Adrenal gland (tissue), 5 donors: ENCODE measurements at regions not wholly inside any gene's neighbourhood (a gene's known extent, or its start where the extent isn't known, plus 50 kb on each side); places are given as distances from the start of the nearest gene placed in this dataset.

Experiments
- CTCF ChIP-seq, 6 experiments: fragments of 450-650 bp in 4 of 6; fragments of 200-600 bp in 2 of 6; sonication (generic) in 1 of 6; IDR thresholded peaks; 1 replicate in 5 of 6; 2 replicates in 1 of 6; pipeline versions ENCODE4 v1.5.1 to v1.8.0; 2016 to 2021; ENCODE audit warnings: antibody characterized with exemption in 6 of 6, mild to moderate bottlenecking in 2 of 6, moderate library complexity in 1 of 6
- POLR2A ChIP-seq, 2 donors: fragments of 450-650 bp; IDR thresholded peaks; one replicate each; pipeline ENCODE4 v1.6.1; 2017; ENCODE audit warnings: antibody characterized with exemption in 2 of 2, mild to moderate bottlenecking in 2 of 2, moderate library complexity in 1 of 2
- donor health status: DM: no; HTN: no; CAD: no.

DNA sequence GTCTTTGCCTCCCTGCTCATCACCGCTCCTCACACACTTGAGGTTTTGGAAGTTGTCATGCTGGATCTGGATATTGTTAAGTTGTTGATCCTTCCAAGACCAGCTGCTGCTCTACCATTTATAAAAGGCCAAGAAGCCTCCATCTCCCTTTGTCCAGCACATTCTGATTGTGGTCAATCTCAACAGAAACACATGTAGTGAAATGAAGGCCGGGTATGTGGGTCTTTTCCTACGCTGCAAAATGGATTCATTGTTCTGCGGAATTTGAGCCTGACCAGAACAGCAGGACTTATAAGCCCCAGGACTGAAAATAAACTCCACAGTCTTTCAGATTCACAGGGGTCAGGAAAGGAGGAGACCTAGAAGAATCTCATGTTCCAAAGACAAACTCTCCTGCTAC is 238.4 kb downstream of the CMPK2 start:
- TF ChIP-seq CTCF (IDR thresholded peaks at IDR 0.05) (no peak), POLR2A (IDR thresholded peaks at IDR 0.05) (no peak)
